T-helper 17 cell (primary cell): ENCODE measurements at regions not wholly inside any gene's neighbourhood (a gene's known extent, or its start where the extent isn't known, plus 50 kb on each side); places are given as distances from the start of the nearest gene placed in this dataset.

Experiments
- ATAC-seq: fragments of 150-1000 bp; cut with Tn5 transposase; 2 replicates; pipeline ENCODE4 v1.10.0; 2021; ENCODE audit warnings: mild to moderate bottlenecking, moderate library complexity
- DNase-seq, 3 donors: peaks; one replicate each; pipeline versions ENCODE4 v3.0.0 to v3.0.0-alpha.2; 2020 to 2021
- H3K9me3 ChIP-seq: one replicate; pipeline ENCODE4 v1.7.0; 2013; ENCODE audit warnings: low read length, mild to moderate bottlenecking; ENCODE audit not compliant: control insufficient read depth, poor library complexity, severe bottlenecking
- H3K27ac Mint-ChIP-seq: one replicate; pipeline ENCODE4 v1.8.0; 2022; ENCODE audit warnings: mild to moderate bottlenecking, moderate library complexity, mixed read lengths
- H3K27me3 Mint-ChIP-seq: one replicate; pipeline ENCODE4 v1.8.0; 2022; ENCODE audit warnings: mixed read lengths
- H3K36me3 Mint-ChIP-seq: one replicate; pipeline ENCODE4 v1.8.0; 2022; ENCODE audit warnings: low read depth, mixed read lengths
- H3K4me1 Mint-ChIP-seq: one replicate; pipeline ENCODE4 v1.8.0; 2022; ENCODE audit warnings: mild to moderate bottlenecking, mixed read lengths
- H3K4me3 Mint-ChIP-seq: one replicate; pipeline ENCODE4 v1.8.0; 2022; ENCODE audit warnings: mild to moderate bottlenecking, moderate library complexity, mixed read lengths

- no peaks in the 10 kb centered on the region for H3K36me3 Mint-ChIP-seq
- DNase-seq: no peak
- no peak for ATAC-seq
- no peak overlapping the region for H3K4me3 Mint-ChIP-seq
- no peaks in the 10 kb centered on the region for H3K27me3 Mint-ChIP-seq
- no peak overlapping the region for H3K27ac Mint-ChIP-seq
- no peaks in the 10 kb centered on the region for H3K9me3 ChIP-seq
- no peaks in the 10 kb centered on the region for H3K4me1 Mint-ChIP-seq
Observed at GRCh38 chr4:59369229-59369628, 1830.9 kb upstream of the ADGRL3 start.

- H3K4me3 Mint-ChIP-seq: no peak overlapping the region
- no peaks in the 10 kb centered on the region for H3K27me3 Mint-ChIP-seq
- H3K36me3 Mint-ChIP-seq: no peaks in the 10 kb centered on the region
- ATAC-seq (no peak), DNase-seq (no peak)
- no peaks in the 10 kb centered on the region for H3K4me1 Mint-ChIP-seq
- H3K9me3 ChIP-seq: no peaks in the 10 kb centered on the region
- H3K27ac Mint-ChIP-seq: no peak overlapping the region
Observed at GRCh38 chr4:59374416-59374815, 1825.7 kb upstream of the ADGRL3 start.

- Mint-ChIP-seq H3K27me3 (no peaks in the 10 kb centered on the region), H3K36me3 (no peaks in the 10 kb centered on the region)
Observed at GRCh38 chr4:59380841-59381366, 1819.2 kb upstream of the ADGRL3 start.

GRCh38 chr4:59381591-59381990, 1818.5 kb upstream of the ADGRL3 start:
- H3K4me1 Mint-ChIP-seq: no peaks in the 10 kb centered on the region
- no peak overlapping the region for H3K27ac Mint-ChIP-seq
- no peak for DNase-seq
- H3K9me3 ChIP-seq: no peaks in the 10 kb centered on the region
- no peaks in the 10 kb centered on the region for H3K27me3 Mint-ChIP-seq
- H3K36me3 Mint-ChIP-seq: no peaks in the 10 kb centered on the region
- H3K4me3 Mint-ChIP-seq: no peak overlapping the region
- no peak for ATAC-seq

More at GRCh38 chr4:59380841-59381366, 1819.2 kb upstream of the ADGRL3 start:
- no peak for ATAC-seq
- H3K27ac Mint-ChIP-seq: no peak overlapping the region
- no peak for DNase-seq
- H3K4me3 Mint-ChIP-seq: no peak overlapping the region
- no peaks in the 10 kb centered on the region for H3K9me3 ChIP-seq
- H3K4me1 Mint-ChIP-seq: no peaks in the 10 kb centered on the region

- no peaks in the 10 kb centered on the region for H3K9me3 ChIP-seq
- no peak overlapping the region for H3K27ac Mint-ChIP-seq
- no peak overlapping the region for H3K4me3 Mint-ChIP-seq
- no peak for ATAC-seq
- H3K27me3 Mint-ChIP-seq: no peaks in the 10 kb centered on the region
- H3K4me1 Mint-ChIP-seq: no peaks in the 10 kb centered on the region
- no peaks in the 10 kb centered on the region for H3K36me3 Mint-ChIP-seq
- no peak for DNase-seq
Observed at GRCh38 chr4:59387759-59388758, 1812.1 kb upstream of the ADGRL3 start.

- Mint-ChIP-seq H3K4me1 (no peaks in the 10 kb centered on the region), H3K27ac (no peak overlapping the region), H3K36me3 (no peaks in the 10 kb centered on the region), H3K4me3 (no peak overlapping the region), H3K27me3 (no peaks in the 10 kb centered on the region)
- no peaks in the 10 kb centered on the region for H3K9me3 ChIP-seq
- ATAC-seq: no peak
- no peak for DNase-seq
Observed at GRCh38 chr4:59393780-59394179, 1806.3 kb upstream of the ADGRL3 start.

GRCh38 chr4:59400334-59400733, 1799.8 kb upstream of the ADGRL3 start:
- Mint-ChIP-seq H3K4me3 (no peak overlapping the region), H3K4me1 (no peaks in the 10 kb centered on the region), H3K36me3 (no peaks in the 10 kb centered on the region), H3K27me3 (no peaks in the 10 kb centered on the region), H3K27ac (no peak overlapping the region)
- DNase-seq: no peak
- no peak for ATAC-seq
- no peaks in the 10 kb centered on the region for H3K9me3 ChIP-seq

- DNase-seq (no peak), ATAC-seq (no peak)
- H3K36me3 Mint-ChIP-seq: no peaks in the 10 kb centered on the region
Observed at GRCh38 chr4:59409647-59410046, 1790.5 kb upstream of the ADGRL3 start.

GRCh38 chr4:59412739-59413138, 1787.4 kb upstream of the ADGRL3 start:
- no peak for ATAC-seq
- DNase-seq: no peak
- Mint-ChIP-seq H3K36me3 (no peaks in the 10 kb centered on the region), H3K27me3 (no peaks in the 10 kb centered on the region), H3K4me3 (no peak overlapping the region), H3K4me1 (no peaks in the 10 kb centered on the region), H3K27ac (no peak overlapping the region)
- H3K9me3 ChIP-seq: no peaks in the 10 kb centered on the region

More at GRCh38 chr4:59409647-59410046, 1790.5 kb upstream of the ADGRL3 start:
- Mint-ChIP-seq H3K27me3 (no peaks in the 10 kb centered on the region), H3K4me1 (no peaks in the 10 kb centered on the region), H3K27ac (no peak overlapping the region), H3K4me3 (no peak overlapping the region)
- no peaks in the 10 kb centered on the region for H3K9me3 ChIP-seq

- DNase-seq (no peak), ATAC-seq (no peak)
- no peaks in the 10 kb centered on the region for H3K4me1 Mint-ChIP-seq
- H3K27ac Mint-ChIP-seq: no peak overlapping the region
- H3K27me3 Mint-ChIP-seq: no peaks in the 10 kb centered on the region
- no peaks in the 10 kb centered on the region for H3K36me3 Mint-ChIP-seq
- H3K9me3 ChIP-seq: no peaks in the 10 kb centered on the region
- no peak overlapping the region for H3K4me3 Mint-ChIP-seq
Observed at GRCh38 chr4:59455751-59456150, 1744.4 kb upstream of the ADGRL3 start.

GRCh38 chr4:59457576-59457975, 1742.5 kb upstream of the ADGRL3 start:
- H3K9me3 ChIP-seq: no peaks in the 10 kb centered on the region
- Mint-ChIP-seq H3K4me3 (no peak overlapping the region), H3K36me3 (no peaks in the 10 kb centered on the region), H3K4me1 (no peaks in the 10 kb centered on the region), H3K27ac (no peak overlapping the region), H3K27me3 (no peaks in the 10 kb centered on the region)
- DNase-seq (no peak), ATAC-seq (no peak)

GRCh38 chr4:59484944-59485343, 1715.2 kb upstream of the ADGRL3 start:
- ATAC-seq (no peak), DNase-seq (no peak)
- no peak overlapping the region for H3K27ac Mint-ChIP-seq
- no peaks in the 10 kb centered on the region for H3K36me3 Mint-ChIP-seq
- H3K4me1 Mint-ChIP-seq: no peaks in the 10 kb centered on the region
- no peak overlapping the region for H3K4me3 Mint-ChIP-seq
- no peaks in the 10 kb centered on the region for H3K27me3 Mint-ChIP-seq
- no peaks in the 10 kb centered on the region for H3K9me3 ChIP-seq

GRCh38 chr4:59500103-59500502, 1700.0 kb upstream of the ADGRL3 start:
- no peak overlapping the region for H3K27ac Mint-ChIP-seq
- H3K4me3 Mint-ChIP-seq: no peak overlapping the region
- H3K36me3 Mint-ChIP-seq: no peaks in the 10 kb centered on the region
- H3K9me3 ChIP-seq: no peaks in the 10 kb centered on the region
- ATAC-seq: no peak
- H3K4me1 Mint-ChIP-seq: no peaks in the 10 kb centered on the region
- no peak for DNase-seq
- no peaks in the 10 kb centered on the region for H3K27me3 Mint-ChIP-seq

- H3K4me3 Mint-ChIP-seq: no peak overlapping the region
- H3K27ac Mint-ChIP-seq: no peak overlapping the region
- H3K27me3 Mint-ChIP-seq: no peaks in the 10 kb centered on the region
- DNase-seq (no peak), ATAC-seq (no peak)
- H3K4me1 Mint-ChIP-seq: no peaks in the 10 kb centered on the region
- no peaks in the 10 kb centered on the region for H3K9me3 ChIP-seq
- H3K36me3 Mint-ChIP-seq: no peaks in the 10 kb centered on the region
Observed at GRCh38 chr4:59503731-59504130, 1696.4 kb upstream of the ADGRL3 start.
